Ascending aorta (tissue), 2 donors: ENCODE measurements at regions not wholly inside any gene's neighbourhood (a gene's known extent, or its start where the extent isn't known, plus 50 kb on each side); places are given as distances from the start of the nearest gene placed in this dataset.

ENCODE experiments used
- DNase-seq, 2 donors: peaks; one replicate each; pipeline ENCODE4 v3.0.0-alpha.2; 2019; ENCODE audit warnings: low spot score in 2 of 2
- H3K27ac ChIP-seq, 2 donors: fragments of 200-600 bp; sonication (generic); one replicate each; pipeline ENCODE4 v1.5.1; 2016 to 2017; ENCODE audit warnings: mild to moderate bottlenecking in 1 of 2
- H3K27me3 ChIP-seq: fragments of 200-600 bp; sonication (generic); one replicate; pipeline ENCODE4 v1.5.1; 2017
- H3K36me3 ChIP-seq, 2 donors: fragments of 200-600 bp; sonication (generic); one replicate each; pipeline ENCODE4 v1.5.1; 2016
- H3K4me1 ChIP-seq, 2 donors: fragments of 200-600 bp; sonication (generic); one replicate each; pipeline ENCODE4 v1.5.1; 2016 to 2017; ENCODE audit warnings: mild to moderate bottlenecking in 1 of 2
- H3K4me3 ChIP-seq, 2 donors: fragments of 200-600 bp; sonication (generic); one replicate each; pipeline ENCODE4 v1.5.1; 2016 to 2017; ENCODE audit warnings: mild to moderate bottlenecking in 1 of 2
- H3K9me3 ChIP-seq, 2 donors: fragments of 200-600 bp; sonication (generic); one replicate each; pipeline ENCODE4 v1.5.1; 2016
- CTCF ChIP-seq, 3 experiments: fragments of 200-600 bp in 2 of 3; fragments of 450-650 bp in 1 of 3; sonication (generic) in 2 of 3; IDR thresholded peaks; one replicate each; pipeline ENCODE4 v1.5.1; 2016 to 2019; ENCODE audit warnings: antibody characterized with exemption in 3 of 3, mild to moderate bottlenecking in 1 of 3, moderate library complexity in 1 of 3
- intact Hi-C: fragments of 100-400 bp; cut with DNase I; formaldehyde crosslinking; loops from one replicate; pipeline ENCODE4 v1.15.1; 2023

GRCh38 chr19:31591258-31591657 lies 242.0 kb upstream of the TSHZ3 start:
- intact Hi-C loops = no loop called here
- Histone ChIP-seq H3K27me3 (no peaks in the 10 kb centered on the region), H3K36me3 (no peaks in the 10 kb centered on the region), H3K4me3 (no peak overlapping the region), H3K9me3 (no peaks in the 10 kb centered on the region), H3K27ac (no peak overlapping the region), H3K4me1 (no peaks in the 10 kb centered on the region)
- no peak for DNase-seq
- TF ChIP-seq CTCF (IDR thresholded peaks at IDR 0.05) = no peak

GRCh38 chr19:31592456-31592855 lies 243.2 kb upstream of the TSHZ3 start:
- TF ChIP-seq CTCF (IDR thresholded peaks at IDR 0.05) = no peak
- DNase-seq = no peak
- Histone ChIP-seq H3K27me3 (no peaks in the 10 kb centered on the region), H3K9me3 (no peaks in the 10 kb centered on the region), H3K27ac (no peak overlapping the region), H3K36me3 (no peaks in the 10 kb centered on the region), H3K4me3 (no peak overlapping the region), H3K4me1 (no peaks in the 10 kb centered on the region)
- intact Hi-C loops = no loop called here

DNA sequence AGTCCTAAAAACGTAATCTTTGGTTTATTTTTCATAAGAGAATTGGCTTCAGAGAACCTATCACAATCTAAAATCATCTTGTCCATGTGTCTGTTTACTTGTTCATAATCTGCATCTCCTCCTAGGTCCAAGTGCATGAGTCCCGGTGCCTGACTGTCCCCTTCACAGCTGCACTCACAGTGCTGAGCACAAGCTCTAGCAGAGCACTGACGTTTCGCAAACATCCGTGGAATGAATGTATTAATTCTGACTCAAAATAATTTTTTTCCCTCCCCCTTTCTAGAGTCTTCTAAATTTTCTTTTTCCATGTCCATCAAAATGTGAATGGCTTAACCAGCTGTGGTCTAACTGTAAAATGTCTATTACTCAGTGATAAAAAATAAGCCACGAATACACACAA lies 245.5 kb upstream of the TSHZ3 start:
- H3K4me3 ChIP-seq = no peak overlapping the region
- H3K27ac ChIP-seq = no peak overlapping the region
- TF ChIP-seq CTCF (IDR thresholded peaks at IDR 0.05) = no peak
- intact Hi-C loops = no loop called here
- H3K36me3 ChIP-seq = no peaks in the 10 kb centered on the region
- H3K9me3 ChIP-seq = no peaks in the 10 kb centered on the region
- no peaks in the 10 kb centered on the region for H3K27me3 ChIP-seq
- no peaks in the 10 kb centered on the region for H3K4me1 ChIP-seq
- no peak for DNase-seq

GRCh38 chr19:31595521-31595920 lies 246.3 kb upstream of the TSHZ3 start:
- intact Hi-C loops = no loop called here
- H3K4me1 ChIP-seq = no peaks in the 10 kb centered on the region
- no peak for DNase-seq

GRCh38 chr19:31596751-31597150 lies 247.5 kb upstream of the TSHZ3 start:
- Histone ChIP-seq H3K27me3 (no peaks in the 10 kb centered on the region), H3K36me3 (no peaks in the 10 kb centered on the region), H3K4me1 (no peaks in the 10 kb centered on the region), H3K27ac (no peak overlapping the region), H3K9me3 (no peaks in the 10 kb centered on the region), H3K4me3 (no peak overlapping the region)
- intact Hi-C loops = no loop called here
- DNase-seq = no peak
- TF ChIP-seq CTCF (IDR thresholded peaks at IDR 0.05) = no peak

More at GRCh38 chr19:31595521-31595920, 246.3 kb upstream of the TSHZ3 start:
- no peak overlapping the region for H3K27ac ChIP-seq
- H3K36me3 ChIP-seq = no peaks in the 10 kb centered on the region
- no peak for TF ChIP-seq CTCF (IDR thresholded peaks at IDR 0.05)
- no peak overlapping the region for H3K4me3 ChIP-seq
- H3K27me3 ChIP-seq = no peaks in the 10 kb centered on the region
- H3K9me3 ChIP-seq = no peaks in the 10 kb centered on the region

DNA sequence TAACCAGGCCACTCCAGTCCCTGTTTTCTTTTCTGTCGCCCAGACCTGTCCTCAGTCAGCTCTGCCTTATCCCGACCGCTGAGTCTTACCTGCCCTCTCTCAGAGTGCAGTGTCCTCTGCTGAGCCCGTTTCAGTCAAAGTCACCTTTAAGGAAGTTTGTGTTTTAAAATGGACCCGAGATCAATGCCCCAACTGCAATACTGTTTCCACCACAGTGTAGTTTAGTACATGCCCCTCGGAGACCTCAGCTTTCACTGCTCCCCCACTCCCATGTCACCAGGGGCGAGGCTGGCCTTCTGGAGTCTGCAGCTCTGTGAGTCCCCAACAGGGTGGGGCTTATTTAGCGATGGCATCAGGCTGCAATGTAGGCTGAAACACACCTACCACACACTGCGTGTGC lies 248.4 kb upstream of the TSHZ3 start:
- no peaks in the 10 kb centered on the region for H3K27me3 ChIP-seq
- H3K36me3 ChIP-seq = no peaks in the 10 kb centered on the region
- no peak for DNase-seq
- no peak overlapping the region for H3K4me3 ChIP-seq
- no peak overlapping the region for H3K27ac ChIP-seq
- H3K9me3 ChIP-seq = no peaks in the 10 kb centered on the region
- intact Hi-C loops = no loop called here
- TF ChIP-seq CTCF (IDR thresholded peaks at IDR 0.05) = no peak
- no peaks in the 10 kb centered on the region for H3K4me1 ChIP-seq
